Cardiac muscle cell (in vitro differentiated cells and primary cell): ENCODE measurements at regions not wholly inside any gene's neighbourhood (a gene's known extent, or its start where the extent isn't known, plus 50 kb on each side); places are given as distances from the start of the nearest gene placed in this dataset.

ENCODE experiments used
- DNase-seq, 2 donors: peaks; one replicate each; pipeline versions ENCODE4 v3.0.0 to v3.0.0-alpha.2; 2010 to 2017; ENCODE audit warnings: low read depth in 1 of 2, low spot score in 1 of 2
- H3K27ac ChIP-seq: fragments of 200-600 bp; sonication (generic); 2 replicates; pipeline ENCODE4 v1.5.1; 2016
- H3K27me3 ChIP-seq: fragments of 200-600 bp; sonication (generic); 2 replicates; pipeline ENCODE4 v1.6.0; 2016; ENCODE audit warnings: control low read depth
- H3K36me3 ChIP-seq: fragments of 200-600 bp; sonication (generic); 2 replicates; pipeline ENCODE4 v1.5.1; 2016; ENCODE audit warnings: control low read depth
- H3K4me1 ChIP-seq: fragments of 200-600 bp; sonication (generic); 2 replicates; pipeline ENCODE4 v1.8.1; 2017; ENCODE audit warnings: low read depth, mild to moderate bottlenecking, mixed run types
- H3K4me3 ChIP-seq: fragments of 200-600 bp; sonication (generic); 2 replicates; pipeline ENCODE4 v1.5.1; 2016; ENCODE audit warnings: mild to moderate bottlenecking
- H3K9me3 ChIP-seq: fragments of 200-600 bp; sonication (generic); 2 replicates; pipeline ENCODE4 v1.5.1; 2017; ENCODE audit warnings: low read depth, mild to moderate bottlenecking, control low read depth
- TF ChIP-seq, protein P1 (sequence below): IDR thresholded peaks from 2 replicates; pipeline ENCODE4 v1.5.1; 2012; ENCODE audit warnings: low read depth, mild to moderate bottlenecking, low read length

DNA sequence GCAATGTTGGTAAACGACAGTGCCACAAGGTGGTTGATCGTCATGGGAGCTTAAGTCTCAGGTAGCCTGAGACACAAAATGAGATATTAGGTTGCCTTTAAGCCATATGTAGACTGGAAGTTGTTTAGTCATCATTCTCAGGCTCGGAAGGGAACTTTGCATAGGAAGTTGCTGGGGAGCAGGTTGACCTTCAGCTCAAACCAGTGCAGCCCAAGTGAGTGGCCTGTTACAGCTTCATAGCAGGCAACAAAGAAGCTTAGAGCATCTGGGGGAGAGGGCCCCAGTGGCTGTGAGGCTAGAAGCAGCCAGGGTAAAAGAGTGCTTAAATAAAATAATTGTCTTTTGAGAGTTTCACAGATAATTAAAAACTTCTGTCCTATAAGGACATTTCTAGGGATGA, 404.0 kb downstream of the GUCY1A2 start:
- H3K4me3 ChIP-seq: no peak overlapping the region
- DNase-seq: no peak
- H3K27me3 ChIP-seq: no peaks in the 10 kb centered on the region
- no peaks in the 10 kb centered on the region for H3K4me1 ChIP-seq
- no peaks in the 10 kb centered on the region for H3K36me3 ChIP-seq
- H3K27ac ChIP-seq: no peak overlapping the region
- H3K9me3 ChIP-seq: no peaks in the 10 kb centered on the region
- TF ChIP-seq, protein P1, sequence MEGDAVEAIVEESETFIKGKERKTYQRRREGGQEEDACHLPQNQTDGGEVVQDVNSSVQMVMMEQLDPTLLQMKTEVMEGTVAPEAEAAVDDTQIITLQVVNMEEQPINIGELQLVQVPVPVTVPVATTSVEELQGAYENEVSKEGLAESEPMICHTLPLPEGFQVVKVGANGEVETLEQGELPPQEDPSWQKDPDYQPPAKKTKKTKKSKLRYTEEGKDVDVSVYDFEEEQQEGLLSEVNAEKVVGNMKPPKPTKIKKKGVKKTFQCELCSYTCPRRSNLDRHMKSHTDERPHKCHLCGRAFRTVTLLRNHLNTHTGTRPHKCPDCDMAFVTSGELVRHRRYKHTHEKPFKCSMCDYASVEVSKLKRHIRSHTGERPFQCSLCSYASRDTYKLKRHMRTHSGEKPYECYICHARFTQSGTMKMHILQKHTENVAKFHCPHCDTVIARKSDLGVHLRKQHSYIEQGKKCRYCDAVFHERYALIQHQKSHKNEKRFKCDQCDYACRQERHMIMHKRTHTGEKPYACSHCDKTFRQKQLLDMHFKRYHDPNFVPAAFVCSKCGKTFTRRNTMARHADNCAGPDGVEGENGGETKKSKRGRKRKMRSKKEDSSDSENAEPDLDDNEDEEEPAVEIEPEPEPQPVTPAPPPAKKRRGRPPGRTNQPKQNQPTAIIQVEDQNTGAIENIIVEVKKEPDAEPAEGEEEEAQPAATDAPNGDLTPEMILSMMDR: no peak

GRCh38 chr11:106619320-106619990, 398.8 kb downstream of the GUCY1A2 start:
- no peak for DNase-seq
- TF ChIP-seq, protein P1: no peak
- Histone ChIP-seq H3K4me3 (no peak overlapping the region), H3K36me3 (no peaks in the 10 kb centered on the region), H3K4me1 (no peaks in the 10 kb centered on the region), H3K27ac (no peak overlapping the region), H3K27me3 (no peaks in the 10 kb centered on the region), H3K9me3 (no peaks in the 10 kb centered on the region)

GRCh38 chr11:106621484-106621883, 396.8 kb downstream of the GUCY1A2 start:
- TF ChIP-seq, protein P1: no peak
- DNase-seq: no peak
- no peaks in the 10 kb centered on the region for H3K27me3 ChIP-seq

More at GRCh38 chr11:106621484-106621883, 396.8 kb downstream of the GUCY1A2 start:
- no peaks in the 10 kb centered on the region for H3K4me1 ChIP-seq
- no peaks in the 10 kb centered on the region for H3K9me3 ChIP-seq
- no peaks in the 10 kb centered on the region for H3K36me3 ChIP-seq
- no peak overlapping the region for H3K27ac ChIP-seq
- no peak overlapping the region for H3K4me3 ChIP-seq
